Smooth muscle cell (in vitro differentiated cells): ENCODE measurements at regions not wholly inside any gene's neighbourhood (a gene's known extent, or its start where the extent isn't known, plus 50 kb on each side); places are given as distances from the start of the nearest gene placed in this dataset.

Experiments
- DNase-seq: peaks from one replicate; lab custom pipeline; 2025; ENCODE audit not compliant: unreplicated experiment; lab: John Stamatoyannopoulos, UW
- H2AFZ ChIP-seq: fragments of 200-600 bp; sonication (generic); 2 replicates; pipeline ENCODE4 v1.6.0; 2016; ENCODE audit warnings: antibody characterized with exemption, low read depth, mild to moderate bottlenecking
- H3F3A ChIP-seq: fragments of 200-600 bp; sonication (generic); 2 replicates; pipeline ENCODE4 v1.6.0; 2017; ENCODE audit warnings: antibody characterized with exemption, low read depth
- H3K27ac ChIP-seq: fragments of 200-600 bp; sonication (generic); 2 replicates; pipeline ENCODE4 v1.5.1; 2016; ENCODE audit warnings: low read depth, mild to moderate bottlenecking
- H3K27me3 ChIP-seq: fragments of 200-600 bp; sonication (generic); 2 replicates; pipeline ENCODE4 v1.6.1; 2016; ENCODE audit warnings: low read depth, mild to moderate bottlenecking
- H3K36me3 ChIP-seq: fragments of 200-600 bp; sonication (generic); 2 replicates; pipeline ENCODE4 v1.5.1; 2016; ENCODE audit warnings: low read depth
- H3K4me1 ChIP-seq: fragments of 200-600 bp; sonication (generic); 2 replicates; pipeline ENCODE4 v1.5.1; 2016; ENCODE audit warnings: low read depth
- H3K4me2 ChIP-seq: fragments of 200-600 bp; sonication (generic); 2 replicates; pipeline ENCODE4 v1.6.0; 2016; ENCODE audit warnings: mild to moderate bottlenecking
- H3K4me3 ChIP-seq: fragments of 200-600 bp; sonication (generic); 2 replicates; pipeline ENCODE4 v1.5.1; 2016; ENCODE audit warnings: mild to moderate bottlenecking
- H3K79me2 ChIP-seq: fragments of 200-600 bp; sonication (generic); 2 replicates; pipeline ENCODE4 v1.6.0; 2016; ENCODE audit warnings: low read depth, mild to moderate bottlenecking
- H3K9ac ChIP-seq: fragments of 200-600 bp; sonication (generic); 2 replicates; pipeline ENCODE4 v1.6.0; 2016; ENCODE audit warnings: low read depth
- H3K9me3 ChIP-seq: fragments of 200-600 bp; sonication (generic); replicated peaks from 2 replicates; pipeline ENCODE4 v1.5.1; 2016; ENCODE audit warnings: low read depth
- H4K20me1 ChIP-seq: fragments of 200-600 bp; sonication (generic); 2 replicates; pipeline ENCODE4 v1.6.0; 2016; ENCODE audit warnings: low read depth
- WGBS: methylation state at CpG from one replicate; pipeline ENCODE4 v1.1.7; 2016; ENCODE audit warnings: low lambda C conversion rate; 5-methylcytosine and 5-hydroxymethylcytosine counted together
- TF ChIP-seq, protein P1 (sequence below): fragments of 200-600 bp; sonication (generic); IDR thresholded peaks from 2 replicates; pipeline ENCODE4 v1.5.1; 2017; ENCODE audit warnings: borderline replicate concordance, mild to moderate bottlenecking, antibody characterized with exemption; ENCODE audit not compliant: insufficient read depth, poor library complexity, severe bottlenecking

DNA sequence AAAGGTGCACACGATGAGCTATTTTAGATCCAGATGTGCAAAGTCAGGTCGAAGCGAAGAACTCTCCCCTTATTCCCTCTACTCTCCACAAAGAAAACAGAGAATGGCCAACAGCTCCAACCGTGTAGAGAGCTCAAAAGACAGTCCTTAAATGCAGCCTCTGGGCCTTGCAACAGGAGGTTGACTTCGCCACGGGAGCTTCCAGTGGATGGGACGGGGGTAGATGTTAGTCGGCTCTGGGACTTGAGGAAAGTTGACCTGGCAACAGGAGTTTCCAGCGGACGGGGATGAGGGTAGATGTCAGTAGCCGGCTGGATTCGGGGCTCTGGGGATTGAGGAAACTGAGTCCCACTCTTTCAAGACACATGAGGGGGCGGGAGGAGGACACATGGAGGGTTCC, 450.4 kb downstream of the BRD1 start:
- Histone ChIP-seq H3K79me2 (no peaks in the 10 kb centered on the region), H3K4me2 (no peak overlapping the region), H3K4me3 (no peak overlapping the region), H3K27me3 (no peaks in the 10 kb centered on the region), H3K27ac (no peak overlapping the region), H3K9me3 (no peaks in the 10 kb centered on the region), H4K20me1 (no peaks in the 10 kb centered on the region), H3K9ac (no peak overlapping the region), H3K4me1 (peaks cover 3% of the 10 kb centered on the region), H3F3A (no peaks in the 10 kb centered on the region), H2AFZ (no peak overlapping the region), H3K36me3 (no peaks in the 10 kb centered on the region)
- no peak for DNase-seq
- TF ChIP-seq, protein P1, sequence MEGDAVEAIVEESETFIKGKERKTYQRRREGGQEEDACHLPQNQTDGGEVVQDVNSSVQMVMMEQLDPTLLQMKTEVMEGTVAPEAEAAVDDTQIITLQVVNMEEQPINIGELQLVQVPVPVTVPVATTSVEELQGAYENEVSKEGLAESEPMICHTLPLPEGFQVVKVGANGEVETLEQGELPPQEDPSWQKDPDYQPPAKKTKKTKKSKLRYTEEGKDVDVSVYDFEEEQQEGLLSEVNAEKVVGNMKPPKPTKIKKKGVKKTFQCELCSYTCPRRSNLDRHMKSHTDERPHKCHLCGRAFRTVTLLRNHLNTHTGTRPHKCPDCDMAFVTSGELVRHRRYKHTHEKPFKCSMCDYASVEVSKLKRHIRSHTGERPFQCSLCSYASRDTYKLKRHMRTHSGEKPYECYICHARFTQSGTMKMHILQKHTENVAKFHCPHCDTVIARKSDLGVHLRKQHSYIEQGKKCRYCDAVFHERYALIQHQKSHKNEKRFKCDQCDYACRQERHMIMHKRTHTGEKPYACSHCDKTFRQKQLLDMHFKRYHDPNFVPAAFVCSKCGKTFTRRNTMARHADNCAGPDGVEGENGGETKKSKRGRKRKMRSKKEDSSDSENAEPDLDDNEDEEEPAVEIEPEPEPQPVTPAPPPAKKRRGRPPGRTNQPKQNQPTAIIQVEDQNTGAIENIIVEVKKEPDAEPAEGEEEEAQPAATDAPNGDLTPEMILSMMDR = no peak
- WGBS = 92% methylated on average over 13 of the region's 13 CpGs

- no peaks in the 10 kb centered on the region for H3F3A ChIP-seq
- no peak overlapping the region for H3K9ac ChIP-seq
- H3K36me3 ChIP-seq = no peaks in the 10 kb centered on the region
- DNase-seq = no peak
- H4K20me1 ChIP-seq = no peaks in the 10 kb centered on the region
- H3K9me3 ChIP-seq = no peaks in the 10 kb centered on the region
- no peaks in the 10 kb centered on the region for H3K27me3 ChIP-seq
- peaks cover 3% of the 10 kb centered on the region for H3K4me1 ChIP-seq
- no peak overlapping the region for H2AFZ ChIP-seq
- TF ChIP-seq, protein P1 = no peak
- H3K4me2 ChIP-seq = no peak overlapping the region
- H3K4me3 ChIP-seq = no peak overlapping the region
- no peak overlapping the region for H3K27ac ChIP-seq
- 84% methylated on average over 17 of the region's 17 CpGs for WGBS
- no peaks in the 10 kb centered on the region for H3K79me2 ChIP-seq
Observed at GRCh38 chr22:49373801-49374226, 453.9 kb downstream of the BRD1 start.

GRCh38 chr22:49373289-49373666, 454.4 kb downstream of the BRD1 start:
- Histone ChIP-seq H3K9ac (no peak overlapping the region), H3K9me3 (no peaks in the 10 kb centered on the region), H3K27ac (no peak overlapping the region), H3K36me3 (no peaks in the 10 kb centered on the region), H3K79me2 (no peaks in the 10 kb centered on the region), H3K4me2 (peak overlapping the region; percentile 61), H3F3A (no peaks in the 10 kb centered on the region), H2AFZ (no peak overlapping the region), H3K4me1 (peaks cover 3% of the 10 kb centered on the region), H4K20me1 (no peaks in the 10 kb centered on the region), H3K4me3 (no peak overlapping the region), H3K27me3 (no peaks in the 10 kb centered on the region)
- DNase-seq = no peak
- WGBS = 81% methylated on average over 6 of the region's 6 CpGs
- TF ChIP-seq, protein P1 = no peak

DNA sequence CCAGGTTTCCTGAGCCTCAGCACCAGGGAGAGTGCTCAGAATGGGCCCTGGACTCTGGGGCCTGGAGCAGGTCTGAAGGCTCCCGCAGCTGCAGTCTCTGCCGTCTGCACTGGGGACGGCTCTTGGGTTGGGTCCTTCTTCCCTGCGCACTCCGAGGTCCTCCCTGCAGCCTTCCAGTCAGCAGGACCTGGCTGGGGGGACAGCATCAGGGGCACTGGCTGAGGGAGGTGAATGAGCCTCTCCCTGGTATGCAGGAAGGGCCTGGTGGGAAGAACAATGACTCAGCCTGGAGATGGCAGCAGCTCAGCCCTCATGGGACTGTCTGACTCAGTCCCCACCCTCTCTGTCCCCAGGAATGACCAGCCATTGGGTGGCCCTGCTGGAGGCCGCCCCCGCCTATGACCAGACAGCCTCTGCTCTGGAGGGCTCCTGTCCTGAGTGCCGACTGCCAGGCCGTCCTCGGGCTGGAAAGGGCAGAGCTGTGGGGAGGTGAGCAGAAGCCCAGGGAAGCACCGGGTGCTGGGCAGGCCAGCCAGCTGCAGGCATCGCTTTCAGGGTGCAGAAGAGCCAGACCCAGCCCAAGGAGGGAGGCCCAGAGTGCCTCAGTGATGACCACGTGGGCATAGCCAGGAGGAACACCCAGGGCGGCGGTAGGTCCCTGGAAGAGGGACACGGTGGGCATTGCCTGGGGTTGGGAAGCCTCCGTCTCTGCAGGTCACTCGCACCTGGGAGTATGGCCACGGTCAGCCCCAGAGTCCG, 455.0 kb downstream of the BRD1 start:
- Histone ChIP-seq H3K27me3 (no peaks in the 10 kb centered on the region), H3F3A (no peaks in the 10 kb centered on the region), H4K20me1 (no peaks in the 10 kb centered on the region), H2AFZ (peak overlapping the region; percentile 61), H3K9me3 (no peaks in the 10 kb centered on the region), H3K27ac (no peak overlapping the region), H3K4me3 (no peak overlapping the region), H3K4me2 (peak overlapping the region; percentile 61), H3K36me3 (no peaks in the 10 kb centered on the region), H3K4me1 (peaks cover 3% of the 10 kb centered on the region), H3K79me2 (no peaks in the 10 kb centered on the region), H3K9ac (no peak overlapping the region)
- WGBS = 58% methylated on average over 20 of the region's 20 CpGs
- TF ChIP-seq, protein P1 = no peak
- no peak for DNase-seq
